ENCODE measurements at regions not wholly inside any gene's neighbourhood (a gene's known extent, or its start where the extent isn't known, plus 50 kb on each side); places are given as distances from the start of the nearest gene placed in this dataset.

GRCh38 chr11:19352771-19353160 lies 112.0 kb upstream of the E2F8 start:
- DNase-seq: no peak

- no peak for DNase-seq
Observed at GRCh38 chr11:19352072-19352770, 111.5 kb upstream of the E2F8 start.

GRCh38 chr11:19351426-19351825 lies 110.7 kb upstream of the E2F8 start:
- DNase-seq: no peak

- DNase-seq: no peak
Observed at GRCh38 chr11:19350160-19350559, 109.4 kb upstream of the E2F8 start.

- DNase-seq: no peak
Observed at GRCh38 chr11:19349340-19350025, 108.7 kb upstream of the E2F8 start.

GRCh38 chr11:19347911-19348310 lies 107.2 kb upstream of the E2F8 start:
- DNase-seq: no peak

- DNase-seq: peak in 1 of 2 experiments; percentile 5
Observed at GRCh38 chr11:19345848-19346681, 105.3 kb upstream of the E2F8 start.

- DNase-seq: peak; percentile 1 to 25
Observed at GRCh38 chr11:19345519-19345847, 104.7 kb upstream of the E2F8 start.

- DNase-seq: peak; percentile 9 to 45
Observed at GRCh38 chr11:19344661-19345518, 104.1 kb upstream of the E2F8 start.

GRCh38 chr11:19342036-19342435 lies 101.3 kb upstream of the E2F8 start:
- DNase-seq: no peak

GRCh38 chr11:19338375-19338774 lies 97.6 kb upstream of the E2F8 start:
- DNase-seq: no peak

GRCh38 chr11:19337779-19338178 lies 97.0 kb upstream of the E2F8 start:
- DNase-seq: no peak

GRCh38 chr11:19336331-19336730 lies 95.6 kb upstream of the E2F8 start:
- no peak for DNase-seq

GRCh38 chr11:19332476-19332875 lies 91.7 kb upstream of the E2F8 start:
- DNase-seq: no peak

GRCh38 chr11:19330416-19330815 lies 89.7 kb upstream of the E2F8 start:
- no peak for DNase-seq

- no peak for DNase-seq
Observed at GRCh38 chr11:19329970-19330369, 89.2 kb upstream of the E2F8 start.

- DNase-seq: no peak
Observed at GRCh38 chr11:19328586-19329311, 88.0 kb upstream of the E2F8 start.

GRCh38 chr11:19327280-19327679 lies 86.5 kb upstream of the E2F8 start:
- DNase-seq: no peak

- DNase-seq: no peak
Observed at GRCh38 chr11:19326499-19326898, 85.8 kb upstream of the E2F8 start.

- DNase-seq: no peak
Observed at GRCh38 chr11:19323502-19323901, 82.8 kb upstream of the E2F8 start.

- no peak for DNase-seq
Observed at GRCh38 chr11:19321351-19321750, 80.6 kb upstream of the E2F8 start.

- DNase-seq: no peak
Observed at GRCh38 chr11:19320827-19321226, 80.1 kb upstream of the E2F8 start.
